ENCODE measurements at regions not wholly inside any gene's neighbourhood (a gene's known extent, or its start where the extent isn't known, plus 50 kb on each side); places are given as distances from the start of the nearest gene placed in this dataset.

DNA sequence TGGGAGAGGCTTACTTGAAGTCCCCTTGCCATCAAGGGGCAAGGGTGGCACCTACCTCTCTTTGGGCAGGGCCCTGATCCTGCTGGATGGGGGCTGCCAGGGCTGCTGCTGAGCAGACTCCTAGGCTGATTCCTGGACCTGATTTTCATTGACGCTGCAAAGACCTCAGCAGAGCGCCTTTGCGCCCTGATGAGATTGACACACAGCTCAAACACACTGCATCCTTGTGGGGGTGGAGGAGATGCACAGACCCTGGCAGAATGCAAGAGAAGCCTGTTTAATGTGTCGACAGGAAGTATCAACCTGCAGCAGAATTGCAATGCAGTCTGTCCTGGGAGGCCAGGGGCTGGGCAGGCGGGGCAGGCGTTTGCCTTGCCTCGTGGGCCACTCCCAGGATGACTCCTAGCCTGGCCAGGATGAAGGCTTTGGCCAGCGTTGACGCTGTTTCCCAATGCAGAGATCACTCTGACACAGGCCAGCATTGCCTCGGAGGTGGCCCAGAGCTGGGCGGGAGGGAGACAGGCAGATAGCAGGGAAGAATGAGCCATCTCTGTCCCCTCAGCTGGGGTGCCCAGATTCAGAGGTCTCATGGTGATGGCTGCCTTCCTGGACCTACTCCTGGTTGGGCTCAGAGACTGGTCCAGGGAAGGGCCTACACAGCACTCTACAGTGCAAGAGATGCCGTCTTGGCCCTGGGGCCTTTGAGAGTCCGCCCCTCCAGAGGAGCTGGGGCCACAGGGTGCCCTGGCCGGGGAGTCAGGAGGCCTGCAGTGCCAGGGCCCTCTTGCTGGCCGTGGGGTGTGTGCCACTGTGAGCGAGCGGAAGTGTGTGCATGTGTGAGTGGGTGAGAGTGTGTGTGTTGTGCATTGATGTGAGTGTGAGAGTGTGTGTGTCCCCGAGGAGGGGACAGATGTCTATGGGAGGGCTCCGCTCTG is 108.3 kb downstream of the KIF26A start:
- TF ChIP-seq, protein P1, sequence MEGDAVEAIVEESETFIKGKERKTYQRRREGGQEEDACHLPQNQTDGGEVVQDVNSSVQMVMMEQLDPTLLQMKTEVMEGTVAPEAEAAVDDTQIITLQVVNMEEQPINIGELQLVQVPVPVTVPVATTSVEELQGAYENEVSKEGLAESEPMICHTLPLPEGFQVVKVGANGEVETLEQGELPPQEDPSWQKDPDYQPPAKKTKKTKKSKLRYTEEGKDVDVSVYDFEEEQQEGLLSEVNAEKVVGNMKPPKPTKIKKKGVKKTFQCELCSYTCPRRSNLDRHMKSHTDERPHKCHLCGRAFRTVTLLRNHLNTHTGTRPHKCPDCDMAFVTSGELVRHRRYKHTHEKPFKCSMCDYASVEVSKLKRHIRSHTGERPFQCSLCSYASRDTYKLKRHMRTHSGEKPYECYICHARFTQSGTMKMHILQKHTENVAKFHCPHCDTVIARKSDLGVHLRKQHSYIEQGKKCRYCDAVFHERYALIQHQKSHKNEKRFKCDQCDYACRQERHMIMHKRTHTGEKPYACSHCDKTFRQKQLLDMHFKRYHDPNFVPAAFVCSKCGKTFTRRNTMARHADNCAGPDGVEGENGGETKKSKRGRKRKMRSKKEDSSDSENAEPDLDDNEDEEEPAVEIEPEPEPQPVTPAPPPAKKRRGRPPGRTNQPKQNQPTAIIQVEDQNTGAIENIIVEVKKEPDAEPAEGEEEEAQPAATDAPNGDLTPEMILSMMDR (IDR thresholded peaks at IDR 0.05; ENCODE audit: poor library complexity, severe bottlenecking): no peak
- TF ChIP-seq EZH2 (IDR thresholded peaks at IDR 0.05; ENCODE audit: borderline replicate concordance, insufficient read depth, low read length, poor library complexity, severe bottlenecking): no peak
